ENCODE measurements at regions not wholly inside any gene's neighbourhood (a gene's known extent, or its start where the extent isn't known, plus 50 kb on each side); places are given as distances from the start of the nearest gene placed in this dataset.

DNA sequence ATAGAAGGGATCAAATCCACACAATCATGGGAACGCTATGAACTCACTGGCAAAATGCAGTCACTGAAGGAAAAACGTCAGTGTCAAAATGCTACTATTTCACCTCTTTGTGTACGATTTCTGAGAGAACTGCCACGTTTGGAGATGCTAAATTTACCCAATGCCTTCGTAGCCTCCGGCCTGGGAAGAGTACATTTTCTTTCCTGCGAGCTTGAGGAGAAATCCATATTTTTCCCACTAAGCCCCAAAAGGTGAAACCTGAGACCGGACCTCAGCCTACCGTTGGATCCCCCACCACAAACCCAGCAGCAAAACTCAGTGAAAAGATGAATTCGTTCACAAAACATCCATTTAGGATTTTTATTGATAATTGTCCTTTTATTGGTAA, 131.7 kb downstream of the GPX5 start:
- TF ChIP-seq, protein P1, sequence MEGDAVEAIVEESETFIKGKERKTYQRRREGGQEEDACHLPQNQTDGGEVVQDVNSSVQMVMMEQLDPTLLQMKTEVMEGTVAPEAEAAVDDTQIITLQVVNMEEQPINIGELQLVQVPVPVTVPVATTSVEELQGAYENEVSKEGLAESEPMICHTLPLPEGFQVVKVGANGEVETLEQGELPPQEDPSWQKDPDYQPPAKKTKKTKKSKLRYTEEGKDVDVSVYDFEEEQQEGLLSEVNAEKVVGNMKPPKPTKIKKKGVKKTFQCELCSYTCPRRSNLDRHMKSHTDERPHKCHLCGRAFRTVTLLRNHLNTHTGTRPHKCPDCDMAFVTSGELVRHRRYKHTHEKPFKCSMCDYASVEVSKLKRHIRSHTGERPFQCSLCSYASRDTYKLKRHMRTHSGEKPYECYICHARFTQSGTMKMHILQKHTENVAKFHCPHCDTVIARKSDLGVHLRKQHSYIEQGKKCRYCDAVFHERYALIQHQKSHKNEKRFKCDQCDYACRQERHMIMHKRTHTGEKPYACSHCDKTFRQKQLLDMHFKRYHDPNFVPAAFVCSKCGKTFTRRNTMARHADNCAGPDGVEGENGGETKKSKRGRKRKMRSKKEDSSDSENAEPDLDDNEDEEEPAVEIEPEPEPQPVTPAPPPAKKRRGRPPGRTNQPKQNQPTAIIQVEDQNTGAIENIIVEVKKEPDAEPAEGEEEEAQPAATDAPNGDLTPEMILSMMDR (IDR thresholded peaks at IDR 0.05; ENCODE audit: insufficient read depth, low read depth, low read length): no peak
- TF ChIP-seq EZH2 (IDR thresholded peaks at IDR 0.05; ENCODE audit: insufficient read depth, low read length): no peak
